Hepatocyte (in vitro differentiated cells): ENCODE measurements at regions not wholly inside any gene's neighbourhood (a gene's known extent, or its start where the extent isn't known, plus 50 kb on each side); places are given as distances from the start of the nearest gene placed in this dataset.

ENCODE experiments used
- DNase-seq: peaks from one replicate; pipeline ENCODE4 v3.0.0-alpha.2; 2016; ENCODE audit warnings: low spot score
- H2AFZ ChIP-seq: fragments of 200-600 bp; sonication (generic); 2 replicates; pipeline ENCODE4 v1.6.0; 2016; ENCODE audit warnings: antibody characterized with exemption, mild to moderate bottlenecking
- H3K27ac ChIP-seq: fragments of 200-600 bp; sonication (generic); 2 replicates; pipeline ENCODE4 v1.5.1; 2016; ENCODE audit warnings: mild to moderate bottlenecking
- H3K27me3 ChIP-seq: fragments of 200-600 bp; sonication (generic); 2 replicates; pipeline ENCODE4 v1.6.1; 2016
- H3K36me3 ChIP-seq: fragments of 200-600 bp; sonication (generic); replicated peaks from 2 replicates; pipeline ENCODE4 v1.5.1; 2016; ENCODE audit warnings: low read depth; ENCODE audit not compliant: insufficient read depth
- H3K4me1 ChIP-seq: fragments of 200-600 bp; sonication (generic); 2 replicates; pipeline ENCODE4 v1.5.1; 2016; ENCODE audit warnings: mild to moderate bottlenecking, moderate library complexity; ENCODE audit not compliant: insufficient read depth
- H3K4me2 ChIP-seq: fragments of 200-600 bp; sonication (generic); 2 replicates; pipeline ENCODE4 v1.6.0; 2016
- H3K4me3 ChIP-seq: fragments of 200-600 bp; sonication (generic); 2 replicates; pipeline ENCODE4 v1.5.1; 2016; ENCODE audit warnings: mild to moderate bottlenecking
- H3K79me2 ChIP-seq: fragments of 200-600 bp; sonication (generic); 2 replicates; pipeline ENCODE4 v1.6.0; 2017; ENCODE audit warnings: mild to moderate bottlenecking
- H3K9me2 ChIP-seq: fragments of 200-600 bp; sonication (generic); replicated peaks from 2 replicates; pipeline ENCODE4 v1.6.0; 2017; ENCODE audit warnings: mild to moderate bottlenecking; ENCODE audit not compliant: insufficient read depth
- H3K9me3 ChIP-seq: fragments of 200-600 bp; sonication (generic); 2 replicates; pipeline ENCODE4 v1.5.1; 2016; ENCODE audit warnings: low read depth, mild to moderate bottlenecking
- H4K20me1 ChIP-seq: fragments of 200-600 bp; sonication (generic); 2 replicates; pipeline ENCODE4 v1.6.0; 2016; ENCODE audit warnings: mild to moderate bottlenecking; ENCODE audit not compliant: insufficient read depth, poor library complexity, severe bottlenecking
- CTCF ChIP-seq: fragments of 200-600 bp; sonication (generic); IDR thresholded peaks from 2 replicates; pipeline ENCODE4 v1.5.1; 2016; ENCODE audit warnings: antibody characterized with exemption, mild to moderate bottlenecking; ENCODE audit not compliant: poor library complexity
- EZH2 ChIP-seq: fragments of 200-600 bp; sonication (generic); IDR thresholded peaks from 2 replicates; pipeline ENCODE4 v1.6.1; 2016; ENCODE audit warnings: antibody characterized with exemption, mild to moderate bottlenecking, borderline replicate concordance
- EZH2phosphoT487 ChIP-seq: fragments of 200-600 bp; sonication (generic); IDR thresholded peaks from one replicate; pipeline ENCODE4 v1.6.1; 2018; ENCODE audit warnings: antibody characterized with exemption, mild to moderate bottlenecking, low read depth, moderate library complexity; ENCODE audit not compliant: unreplicated experiment, severe bottlenecking
- WGBS: methylation state at CpG from one replicate; pipeline ENCODE4 v1.1.6; 2016; ENCODE audit warnings: low lambda C conversion rate; ENCODE audit errors: missing lambda C conversion rate; 5-methylcytosine and 5-hydroxymethylcytosine counted together

GRCh38 chr2:12071318-12071717 is 324.9 kb downstream of the LPIN1 start:
- H3K27ac ChIP-seq, result no peak overlapping the region
- no peaks in the 10 kb centered on the region for H3K27me3 ChIP-seq
- no peaks in the 10 kb centered on the region for H3K9me2 ChIP-seq
- no peak for DNase-seq
- H3K4me2 ChIP-seq, result no peak overlapping the region
- H3K36me3 ChIP-seq, result no peaks in the 10 kb centered on the region
- no peak for TF ChIP-seq CTCF
- no peak for TF ChIP-seq EZH2
- peaks cover 4% of the 10 kb centered on the region for H3K4me1 ChIP-seq
- H4K20me1 ChIP-seq, result no peaks in the 10 kb centered on the region
- no peaks in the 10 kb centered on the region for H3K9me3 ChIP-seq
- H3K4me3 ChIP-seq, result no peak overlapping the region
- no peaks in the 10 kb centered on the region for H3K79me2 ChIP-seq
- no peak overlapping the region for H2AFZ ChIP-seq

GRCh38 chr2:12073217-12073852 is 326.9 kb downstream of the LPIN1 start:
- no peak for DNase-seq
- no peaks in the 10 kb centered on the region for H3K79me2 ChIP-seq
- no peaks in the 10 kb centered on the region for H3K27me3 ChIP-seq
- no peaks in the 10 kb centered on the region for H4K20me1 ChIP-seq
- no peaks in the 10 kb centered on the region for H3K9me2 ChIP-seq
- no peak overlapping the region for H3K4me3 ChIP-seq
- TF ChIP-seq CTCF (no peak), EZH2phosphoT487 (no peak), EZH2 (no peak)
- H3K4me1 ChIP-seq, result peaks cover 4% of the 10 kb centered on the region
- H3K4me2 ChIP-seq, result no peak overlapping the region
- no peak overlapping the region for H2AFZ ChIP-seq
- H3K36me3 ChIP-seq, result no peaks in the 10 kb centered on the region
- no peaks in the 10 kb centered on the region for H3K9me3 ChIP-seq
- WGBS, result 93% methylated on average over 6 of the region's 6 CpGs
- H3K27ac ChIP-seq, result no peak overlapping the region

GRCh38 chr2:12074126-12074844 is 327.9 kb downstream of the LPIN1 start:
- H3K9me3 ChIP-seq, result no peaks in the 10 kb centered on the region
- no peak for DNase-seq
- no peak overlapping the region for H3K4me2 ChIP-seq
- no peaks in the 10 kb centered on the region for H3K27me3 ChIP-seq
- no peak overlapping the region for H3K4me3 ChIP-seq
- H3K9me2 ChIP-seq, result no peaks in the 10 kb centered on the region
- no peak overlapping the region for H3K27ac ChIP-seq
- no peaks in the 10 kb centered on the region for H3K79me2 ChIP-seq
- no peak for TF ChIP-seq CTCF
- TF ChIP-seq EZH2, result no peak
- TF ChIP-seq EZH2phosphoT487, result no peak
- WGBS, result 59% methylated on average over 7 of the region's 7 CpGs
- no peaks in the 10 kb centered on the region for H4K20me1 ChIP-seq
- H3K36me3 ChIP-seq, result no peaks in the 10 kb centered on the region
- no peak overlapping the region for H2AFZ ChIP-seq
- H3K4me1 ChIP-seq, result peaks cover 4% of the 10 kb centered on the region
